ENCODE measurements at regions not wholly inside any gene's neighbourhood (a gene's known extent, or its start where the extent isn't known, plus 50 kb on each side); places are given as distances from the start of the nearest gene placed in this dataset.
"Not testable (repeated sequence)": the region's sequence is repeated elsewhere in the genome, so short reads cannot be mapped to it uniquely, and the experiment has no call there.

DNA sequence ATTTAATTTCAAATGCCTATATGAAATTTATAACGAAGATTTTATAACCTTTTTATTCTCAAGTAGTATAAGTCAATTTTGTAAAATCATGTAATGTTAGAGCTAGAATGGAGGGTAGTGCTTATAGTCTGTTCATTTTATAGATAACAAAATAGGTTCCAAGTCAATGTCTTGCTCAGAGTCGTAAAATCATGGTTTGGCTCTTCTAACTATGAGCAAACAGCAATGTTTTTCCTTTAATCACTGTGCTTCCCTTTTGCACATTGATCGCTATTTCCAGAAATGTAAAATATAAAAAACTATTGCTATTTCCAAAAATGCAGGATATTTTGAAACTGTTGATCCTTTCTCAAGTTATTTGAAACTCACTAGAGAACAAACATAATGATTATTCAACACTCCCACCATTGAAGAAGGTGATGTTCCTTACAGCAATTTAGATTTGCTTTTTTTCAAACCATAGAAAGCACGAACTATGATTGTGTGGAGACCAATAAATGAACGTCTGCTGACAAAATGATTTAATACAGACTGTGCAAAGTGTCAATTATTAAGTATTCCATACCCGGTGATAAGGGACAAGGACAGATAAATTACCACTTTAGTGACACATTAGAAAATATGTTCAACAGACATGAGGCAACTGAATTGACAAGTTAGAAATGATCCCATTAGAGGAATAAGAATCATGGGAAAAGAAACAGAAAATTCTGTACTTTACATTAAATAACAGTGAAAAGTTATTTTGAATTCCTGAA lies 412.1 kb upstream of the TECRL start:
- TF ChIP-seq, protein P1, sequence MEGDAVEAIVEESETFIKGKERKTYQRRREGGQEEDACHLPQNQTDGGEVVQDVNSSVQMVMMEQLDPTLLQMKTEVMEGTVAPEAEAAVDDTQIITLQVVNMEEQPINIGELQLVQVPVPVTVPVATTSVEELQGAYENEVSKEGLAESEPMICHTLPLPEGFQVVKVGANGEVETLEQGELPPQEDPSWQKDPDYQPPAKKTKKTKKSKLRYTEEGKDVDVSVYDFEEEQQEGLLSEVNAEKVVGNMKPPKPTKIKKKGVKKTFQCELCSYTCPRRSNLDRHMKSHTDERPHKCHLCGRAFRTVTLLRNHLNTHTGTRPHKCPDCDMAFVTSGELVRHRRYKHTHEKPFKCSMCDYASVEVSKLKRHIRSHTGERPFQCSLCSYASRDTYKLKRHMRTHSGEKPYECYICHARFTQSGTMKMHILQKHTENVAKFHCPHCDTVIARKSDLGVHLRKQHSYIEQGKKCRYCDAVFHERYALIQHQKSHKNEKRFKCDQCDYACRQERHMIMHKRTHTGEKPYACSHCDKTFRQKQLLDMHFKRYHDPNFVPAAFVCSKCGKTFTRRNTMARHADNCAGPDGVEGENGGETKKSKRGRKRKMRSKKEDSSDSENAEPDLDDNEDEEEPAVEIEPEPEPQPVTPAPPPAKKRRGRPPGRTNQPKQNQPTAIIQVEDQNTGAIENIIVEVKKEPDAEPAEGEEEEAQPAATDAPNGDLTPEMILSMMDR (IDR thresholded peaks at IDR 0.05; ENCODE audit: poor library complexity, severe bottlenecking): no peak
- no peak for DNase-seq (ENCODE audit: low spot score)
- H3K27ac ChIP-seq (ENCODE audit: poor library complexity, severe bottlenecking): no peak overlapping the region
- no peak for ATAC-seq (ENCODE audit: low read depth)
- H3K36me3 ChIP-seq (ENCODE audit: low read depth): no peaks in the 10 kb centered on the region
- no peaks in the 10 kb centered on the region for H3K9me3 ChIP-seq (ENCODE audit: severe bottlenecking)
- H3K4me3 ChIP-seq (ENCODE audit: severe bottlenecking): no peak overlapping the region
- H3K4me1 ChIP-seq (ENCODE audit: insufficient read depth, poor library complexity, severe bottlenecking): no peaks in the 10 kb centered on the region
- H3K27me3 ChIP-seq (ENCODE audit: insufficient read depth, poor library complexity, severe bottlenecking): no peaks in the 10 kb centered on the region

DNA sequence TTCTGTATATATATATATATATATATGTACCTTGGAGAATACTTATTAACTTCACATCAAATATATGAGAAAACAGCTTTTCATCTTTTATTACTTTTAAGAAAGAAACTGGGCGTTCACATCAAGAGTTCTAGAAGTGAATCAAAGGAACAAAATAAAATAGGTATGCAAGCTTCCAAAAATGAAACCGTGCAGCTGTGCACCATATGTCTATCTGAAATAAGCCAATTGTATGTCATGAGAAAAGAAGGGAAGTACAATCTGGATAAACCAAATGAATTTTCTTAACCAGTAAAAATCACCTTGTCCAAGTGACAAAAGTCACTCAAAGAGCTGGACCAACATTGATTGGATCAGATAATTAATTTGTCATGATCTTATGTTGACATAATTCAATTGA lies 405.4 kb upstream of the TECRL start:
- no peaks in the 10 kb centered on the region for H3K27me3 ChIP-seq (ENCODE audit: insufficient read depth, poor library complexity, severe bottlenecking)
- no peaks in the 10 kb centered on the region for H3K36me3 ChIP-seq (ENCODE audit: low read depth)
- no peak for DNase-seq (ENCODE audit: low spot score)
- no peak overlapping the region for H3K4me3 ChIP-seq (ENCODE audit: severe bottlenecking)
- TF ChIP-seq, protein P1 (IDR thresholded peaks at IDR 0.05; ENCODE audit: poor library complexity, severe bottlenecking): no peak
- no peaks in the 10 kb centered on the region for H3K4me1 ChIP-seq (ENCODE audit: insufficient read depth, poor library complexity, severe bottlenecking)
- H3K27ac ChIP-seq (ENCODE audit: poor library complexity, severe bottlenecking): no peak overlapping the region
- H3K9me3 ChIP-seq (ENCODE audit: severe bottlenecking): no peaks in the 10 kb centered on the region
- no peak for ATAC-seq (ENCODE audit: low read depth)

DNA sequence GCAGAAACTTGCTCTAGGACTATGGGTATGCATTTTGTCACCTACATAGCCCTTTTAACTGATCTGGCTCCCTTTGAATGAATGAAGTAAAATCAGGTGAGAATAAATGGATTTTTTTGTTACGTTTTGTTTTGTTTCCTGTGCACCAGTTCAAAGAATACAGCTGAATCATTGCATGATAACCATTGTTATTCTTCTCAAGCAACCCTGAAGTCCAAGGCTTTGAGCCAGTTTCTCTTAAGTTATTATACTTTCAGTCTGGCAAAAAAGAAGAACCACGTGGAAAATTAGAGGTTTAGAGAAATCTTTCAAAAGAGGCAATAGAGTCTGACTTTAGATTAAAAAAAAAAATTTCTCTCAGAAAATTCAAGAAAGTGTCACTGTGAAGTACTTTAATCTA lies 398.6 kb upstream of the TECRL start:
- Histone ChIP-seq H3K4me3 (ENCODE audit: severe bottlenecking) (no peak overlapping the region), H3K9me3 (ENCODE audit: severe bottlenecking) (no peaks in the 10 kb centered on the region), H3K36me3 (ENCODE audit: low read depth) (no peaks in the 10 kb centered on the region), H3K27me3 (ENCODE audit: insufficient read depth, poor library complexity, severe bottlenecking) (no peaks in the 10 kb centered on the region), H3K4me1 (ENCODE audit: insufficient read depth, poor library complexity, severe bottlenecking) (no peaks in the 10 kb centered on the region), H3K27ac (ENCODE audit: poor library complexity, severe bottlenecking) (no peak overlapping the region)
- ATAC-seq (ENCODE audit: low read depth): no peak
- TF ChIP-seq, protein P1 (IDR thresholded peaks at IDR 0.05; ENCODE audit: poor library complexity, severe bottlenecking): no peak
- no peak for DNase-seq (ENCODE audit: low spot score)

DNA sequence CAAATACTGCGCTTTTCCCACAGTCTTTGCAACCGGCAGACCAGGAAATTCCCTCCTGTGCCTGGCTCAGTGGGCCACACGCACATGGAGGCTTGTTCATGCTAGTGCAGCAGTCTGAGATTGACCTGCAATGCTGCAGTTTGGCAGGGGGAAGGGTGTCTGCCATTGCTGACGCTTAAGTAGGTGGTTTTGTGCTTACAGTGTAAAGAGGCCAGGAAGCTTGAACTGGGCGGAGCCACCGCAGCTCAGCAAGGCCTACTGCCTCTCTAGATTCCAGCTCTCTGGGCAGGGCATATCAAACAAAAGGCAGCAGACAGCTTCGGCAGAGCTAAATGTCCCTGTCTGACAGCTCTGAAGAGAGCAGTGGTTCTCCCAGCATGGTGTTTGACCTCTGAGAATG lies 390.5 kb upstream of the TECRL start:
- TF ChIP-seq, protein P1 (IDR thresholded peaks at IDR 0.05; ENCODE audit: poor library complexity, severe bottlenecking): no peak
- no peak overlapping the region for H3K4me3 ChIP-seq (ENCODE audit: severe bottlenecking)
- ATAC-seq (ENCODE audit: low read depth): no peak
- DNase-seq (ENCODE audit: low spot score): no peak
- no peaks in the 10 kb centered on the region for H3K9me3 ChIP-seq (ENCODE audit: severe bottlenecking)
- H3K27me3 ChIP-seq (ENCODE audit: insufficient read depth, poor library complexity, severe bottlenecking): no peaks in the 10 kb centered on the region
- H3K4me1 ChIP-seq (ENCODE audit: insufficient read depth, poor library complexity, severe bottlenecking): no peaks in the 10 kb centered on the region
- H3K27ac ChIP-seq (ENCODE audit: poor library complexity, severe bottlenecking): no peak overlapping the region
- H3K36me3 ChIP-seq (ENCODE audit: low read depth): no peaks in the 10 kb centered on the region

DNA sequence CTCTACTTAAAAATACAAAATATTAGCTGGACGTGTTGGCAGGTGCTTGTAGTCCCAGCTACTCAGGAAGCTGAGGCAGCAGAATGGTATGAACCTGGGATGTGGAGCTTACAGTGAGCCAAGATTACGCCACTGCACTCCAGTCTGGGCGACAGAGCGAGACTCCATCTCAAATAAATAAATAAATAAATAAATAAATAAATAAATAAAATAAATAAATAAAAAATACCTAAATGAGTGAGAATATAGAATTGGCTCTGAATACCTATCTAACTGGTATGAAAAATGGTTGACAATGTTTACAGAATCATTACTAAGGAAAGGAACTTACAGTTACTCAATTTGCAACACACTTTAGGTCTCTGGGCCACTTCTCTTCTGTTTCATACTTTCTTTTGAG lies 389.6 kb upstream of the TECRL start:
- not testable (repeated sequence) for H3K27me3 ChIP-seq (ENCODE audit: insufficient read depth, poor library complexity, severe bottlenecking); H3K36me3 ChIP-seq (ENCODE audit: low read depth); DNase-seq (ENCODE audit: low spot score); ATAC-seq (ENCODE audit: low read depth); H3K27ac ChIP-seq (ENCODE audit: poor library complexity, severe bottlenecking); H3K4me3 ChIP-seq (ENCODE audit: severe bottlenecking); H3K4me1 ChIP-seq (ENCODE audit: insufficient read depth, poor library complexity, severe bottlenecking); H3K9me3 ChIP-seq (ENCODE audit: severe bottlenecking)
